ENCODE measurements at regions not wholly inside any gene's neighbourhood (a gene's known extent, or its start where the extent isn't known, plus 50 kb on each side); places are given as distances from the start of the nearest gene placed in this dataset.

GRCh38 chr2:150156876-150157275 is 330.6 kb downstream of the RND3 start:
- TF ChIP-seq POLR2A (IDR thresholded peaks at IDR 0.05; ENCODE audit: low read depth, low read length) (no peak), POLR2AphosphoS5 (IDR thresholded peaks at IDR 0.05; ENCODE audit: low read depth, low read length) (no peak), TAF1 (IDR thresholded peaks at IDR 0.05; ENCODE audit: borderline replicate concordance, low read depth, low read length) (no peak)
